ENCODE measurements at regions not wholly inside any gene's neighbourhood (a gene's known extent, or its start where the extent isn't known, plus 50 kb on each side); places are given as distances from the start of the nearest gene placed in this dataset.

- DNase-seq: no peak
- no peaks in the 10 kb centered on the region for H3K27me3 ChIP-seq
- no peak overlapping the region for H3K4me3 ChIP-seq
- H3K9me3 ChIP-seq: no peaks in the 10 kb centered on the region
- no peaks in the 10 kb centered on the region for H3K36me3 ChIP-seq
- TF ChIP-seq POLR2A (IDR thresholded peaks at IDR 0.05): no peak
- TF ChIP-seq, protein P1, sequence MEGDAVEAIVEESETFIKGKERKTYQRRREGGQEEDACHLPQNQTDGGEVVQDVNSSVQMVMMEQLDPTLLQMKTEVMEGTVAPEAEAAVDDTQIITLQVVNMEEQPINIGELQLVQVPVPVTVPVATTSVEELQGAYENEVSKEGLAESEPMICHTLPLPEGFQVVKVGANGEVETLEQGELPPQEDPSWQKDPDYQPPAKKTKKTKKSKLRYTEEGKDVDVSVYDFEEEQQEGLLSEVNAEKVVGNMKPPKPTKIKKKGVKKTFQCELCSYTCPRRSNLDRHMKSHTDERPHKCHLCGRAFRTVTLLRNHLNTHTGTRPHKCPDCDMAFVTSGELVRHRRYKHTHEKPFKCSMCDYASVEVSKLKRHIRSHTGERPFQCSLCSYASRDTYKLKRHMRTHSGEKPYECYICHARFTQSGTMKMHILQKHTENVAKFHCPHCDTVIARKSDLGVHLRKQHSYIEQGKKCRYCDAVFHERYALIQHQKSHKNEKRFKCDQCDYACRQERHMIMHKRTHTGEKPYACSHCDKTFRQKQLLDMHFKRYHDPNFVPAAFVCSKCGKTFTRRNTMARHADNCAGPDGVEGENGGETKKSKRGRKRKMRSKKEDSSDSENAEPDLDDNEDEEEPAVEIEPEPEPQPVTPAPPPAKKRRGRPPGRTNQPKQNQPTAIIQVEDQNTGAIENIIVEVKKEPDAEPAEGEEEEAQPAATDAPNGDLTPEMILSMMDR (IDR thresholded peaks at IDR 0.05): no peak
- H3K27ac ChIP-seq: no peak overlapping the region
- H3K4me1 ChIP-seq: no peaks in the 10 kb centered on the region
Measured at GRCh38 chr17:33777674-33778073, 477.4 kb upstream of the CCL2 start.

DNA sequence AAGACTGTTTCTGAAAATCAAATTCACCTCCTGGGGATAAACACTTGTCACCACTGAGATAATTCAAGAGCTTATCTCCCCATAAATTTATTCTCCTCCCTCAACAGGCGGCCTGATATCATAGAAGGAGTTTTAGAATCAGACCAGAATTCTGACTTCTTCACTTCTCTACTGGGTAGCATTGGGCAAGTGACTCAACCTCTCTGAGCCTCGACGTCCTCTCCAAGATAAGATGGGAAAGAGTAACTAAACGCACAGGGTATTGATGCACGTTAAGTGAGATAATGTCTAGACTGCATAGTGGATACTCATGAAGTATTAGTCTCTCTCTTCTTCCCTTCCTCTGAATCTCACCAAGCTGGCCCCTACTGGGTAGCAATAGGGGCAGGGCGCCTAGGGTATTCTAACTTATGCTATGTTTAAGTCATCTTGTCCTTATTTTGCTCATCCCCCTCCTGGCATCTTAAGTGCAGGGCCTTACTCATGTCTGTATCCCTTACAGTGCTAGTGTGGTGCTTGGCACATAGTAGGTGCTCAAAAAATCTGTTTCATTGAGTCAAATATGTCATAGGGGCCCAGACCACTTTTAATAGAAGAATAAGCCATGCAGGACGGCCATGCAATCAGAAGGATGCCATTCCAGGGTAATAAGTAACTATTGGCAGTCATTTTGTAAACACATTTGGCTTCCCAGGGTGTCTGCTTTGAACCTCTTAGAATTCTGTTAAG lies 476.4 kb upstream of the CCL2 start:
- Histone ChIP-seq H3K27ac (no peak overlapping the region), H3K9me3 (no peaks in the 10 kb centered on the region)

DNA sequence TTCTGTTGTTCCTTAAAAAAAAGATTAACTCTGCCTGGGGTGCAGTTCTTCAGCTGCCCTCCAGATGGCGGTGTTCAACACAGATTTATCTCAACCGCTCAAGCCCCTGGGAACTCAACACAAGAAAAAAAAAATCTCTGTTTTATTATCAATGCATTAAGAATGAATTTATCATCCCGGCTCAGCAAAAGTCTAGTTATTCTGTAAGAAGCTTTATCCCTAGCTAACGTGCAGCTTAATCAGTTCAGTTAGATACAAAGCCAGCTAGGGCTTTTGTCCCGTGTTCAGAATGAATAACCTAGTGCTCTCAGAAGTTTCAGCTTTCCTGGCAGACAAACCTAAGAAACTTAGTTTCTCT lies 475.9 kb upstream of the CCL2 start:
- H3K27ac ChIP-seq: no peak overlapping the region
- TF ChIP-seq, protein P1 (IDR thresholded peaks at IDR 0.05): peak; percentile 67 to 90 (median 82)
- TF ChIP-seq POLR2A (IDR thresholded peaks at IDR 0.05): no peak
- H3K27me3 ChIP-seq: no peaks in the 10 kb centered on the region
- DNase-seq: peak in 1 of 3 donors; percentile 66
- no peaks in the 10 kb centered on the region for H3K36me3 ChIP-seq
- no peaks in the 10 kb centered on the region for H3K9me3 ChIP-seq
- no peaks in the 10 kb centered on the region for H3K4me1 ChIP-seq
- H3K4me3 ChIP-seq: no peak overlapping the region

More for the DNA sequence above, 476.4 kb upstream of the CCL2 start:
- Histone ChIP-seq H3K27me3 (no peaks in the 10 kb centered on the region), H3K4me1 (no peaks in the 10 kb centered on the region), H3K36me3 (no peaks in the 10 kb centered on the region), H3K4me3 (no peak overlapping the region)
- DNase-seq: no peak
- TF ChIP-seq POLR2A (IDR thresholded peaks at IDR 0.05): no peak
- TF ChIP-seq, protein P1 (IDR thresholded peaks at IDR 0.05): no peak

DNA sequence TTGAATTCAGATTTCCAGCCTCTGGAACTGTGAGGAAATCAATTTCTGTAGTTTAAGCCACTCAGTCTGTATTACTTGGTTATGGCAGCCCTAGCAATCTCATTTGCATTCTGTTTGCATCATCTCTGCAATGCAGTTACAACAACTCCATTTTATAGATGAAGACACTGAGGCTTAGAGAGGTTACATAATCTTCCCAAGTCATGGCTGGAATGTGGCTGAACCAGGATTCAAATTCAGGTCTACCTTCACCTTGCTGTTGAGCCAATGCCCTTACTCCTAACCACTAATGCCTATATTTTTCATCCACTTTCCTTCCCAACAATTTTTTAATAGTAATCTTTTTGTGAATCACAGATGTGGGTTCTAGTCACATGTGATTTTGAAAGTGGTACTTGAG lies 469.8 kb upstream of the CCL2 start:
- TF ChIP-seq, protein P1 (IDR thresholded peaks at IDR 0.05): no peak
- H3K27me3 ChIP-seq: no peaks in the 10 kb centered on the region
- DNase-seq: no peak

DNA sequence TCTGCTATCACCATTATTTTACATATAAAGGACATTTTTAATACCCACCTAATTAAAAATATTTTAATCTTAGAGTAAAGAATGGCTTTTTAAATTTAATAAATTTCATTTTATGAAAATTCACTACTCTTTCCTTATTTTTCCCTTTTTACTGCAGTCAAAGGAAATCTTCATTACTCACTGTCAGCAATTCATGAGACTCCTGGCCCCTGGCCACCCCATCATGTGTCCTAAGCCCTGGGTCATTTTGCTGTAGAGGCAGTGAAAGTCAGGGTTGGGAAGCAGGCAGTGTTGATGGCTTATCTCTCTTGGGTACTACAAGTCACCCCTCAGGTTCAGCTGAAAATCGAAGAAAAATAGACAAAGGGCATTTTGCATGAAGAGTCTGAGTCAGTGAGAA lies 468.6 kb upstream of the CCL2 start:
- TF ChIP-seq, protein P1 (IDR thresholded peaks at IDR 0.05): no peak
- no peak for TF ChIP-seq POLR2A (IDR thresholded peaks at IDR 0.05)
- DNase-seq: peak in 1 of 3 donors; percentile 46

More for the DNA sequence above, 469.8 kb upstream of the CCL2 start:
- no peaks in the 10 kb centered on the region for H3K36me3 ChIP-seq
- H3K27ac ChIP-seq: no peak overlapping the region
- no peak overlapping the region for H3K4me3 ChIP-seq
- H3K9me3 ChIP-seq: no peaks in the 10 kb centered on the region
- no peaks in the 10 kb centered on the region for H3K4me1 ChIP-seq

More for the DNA sequence above, 468.6 kb upstream of the CCL2 start:
- H3K4me1 ChIP-seq: no peaks in the 10 kb centered on the region
- H3K9me3 ChIP-seq: no peaks in the 10 kb centered on the region
- no peak overlapping the region for H3K27ac ChIP-seq
- no peak overlapping the region for H3K4me3 ChIP-seq
- no peaks in the 10 kb centered on the region for H3K27me3 ChIP-seq
- H3K36me3 ChIP-seq: no peaks in the 10 kb centered on the region

Data from Peyer's patch (tissue), 4 donors.